ENCODE measurements at regions not wholly inside any gene's neighbourhood (a gene's known extent, or its start where the extent isn't known, plus 50 kb on each side); places are given as distances from the start of the nearest gene placed in this dataset.

DNA sequence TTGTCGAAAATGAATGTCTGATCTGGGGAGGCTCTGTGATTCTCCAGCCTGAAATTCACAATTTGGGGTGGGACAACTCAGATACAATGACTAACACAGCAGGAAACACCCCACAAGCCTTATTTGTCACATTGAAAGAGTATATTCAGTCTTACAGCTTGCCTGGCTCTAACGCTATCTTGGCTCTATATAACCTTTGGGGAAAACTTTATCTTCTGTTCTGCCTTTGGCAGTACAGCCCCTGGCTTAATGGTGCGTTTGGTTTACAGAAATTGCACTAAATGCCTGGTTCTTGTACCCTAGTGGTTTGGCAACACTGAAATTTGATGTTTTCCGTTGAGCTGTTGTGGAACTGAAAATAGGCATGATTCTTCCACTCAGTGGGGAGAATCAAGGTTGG lies 178.1 kb upstream of the VEGFC start:
- TF ChIP-seq POLR2AphosphoS5 (IDR thresholded peaks at IDR 0.05; ENCODE audit: insufficient read depth, low read depth, low read length), result no peak
- TF ChIP-seq JUN (IDR thresholded peaks at IDR 0.05; ENCODE audit: borderline replicate concordance, insufficient read depth, insufficient read length, low read depth), result no peak
- TF ChIP-seq CTCF (IDR thresholded peaks at IDR 0.05; ENCODE audit: extremely low read depth in 1 of 2, insufficient read depth in 1 of 2, low read depth in 1 of 2, low read length in 2 of 2), result no peak
- TF ChIP-seq, protein P1, sequence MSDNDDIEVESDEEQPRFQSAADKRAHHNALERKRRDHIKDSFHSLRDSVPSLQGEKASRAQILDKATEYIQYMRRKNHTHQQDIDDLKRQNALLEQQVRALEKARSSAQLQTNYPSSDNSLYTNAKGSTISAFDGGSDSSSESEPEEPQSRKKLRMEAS (IDR thresholded peaks at IDR 0.05; ENCODE audit: insufficient read depth, insufficient read length), result no peak
- no peak for TF ChIP-seq POLR2A (IDR thresholded peaks at IDR 0.05; ENCODE audit: low read depth, low read length)
- TF ChIP-seq EZH2 (IDR thresholded peaks at IDR 0.05; ENCODE audit: borderline replicate concordance, low read depth, low read length, severe bottlenecking), result no peak
